Natural killer cell (primary cell): ENCODE measurements at regions not wholly inside any gene's neighbourhood (a gene's known extent, or its start where the extent isn't known, plus 50 kb on each side); places are given as distances from the start of the nearest gene placed in this dataset.

Experiments used
- ATAC-seq, 3 donors: fragments of 150-1000 bp in 2 of 3; fragments of 200-7000 bp in 1 of 3; cut with Tn5 transposase; 1 replicate in 1 of 3; 2 replicates in 2 of 3; pipeline ENCODE4 v1.10.0; 2021; ENCODE audit warnings: mild to moderate bottlenecking in 2 of 3, moderate library complexity in 2 of 3
- DNase-seq, 2 donors: peaks; one replicate each; pipeline versions ENCODE4 v3.0.0 to v3.0.0-alpha.2; 2013 to 2021; ENCODE audit warnings: mixed read lengths in 1 of 2
- H3K27ac ChIP-seq: one replicate; pipeline ENCODE4 v1.5.1; 2013; ENCODE audit warnings: mild to moderate bottlenecking, low read length
- H3K27me3 ChIP-seq: one replicate; pipeline ENCODE4 v1.6.1; 2013; ENCODE audit warnings: low read length; ENCODE audit not compliant: control insufficient read depth, insufficient read depth
- H3K36me3 ChIP-seq: one replicate; pipeline ENCODE4 v1.6.1; 2013; ENCODE audit warnings: low read length; ENCODE audit not compliant: control insufficient read depth, insufficient read depth
- H3K4me1 ChIP-seq: one replicate; pipeline ENCODE4 v1.6.1; 2013; ENCODE audit warnings: low read length; ENCODE audit not compliant: control insufficient read depth, insufficient read depth
- H3K4me3 ChIP-seq: one replicate; pipeline ENCODE4 v1.5.1; 2013; ENCODE audit warnings: low read length
- H3K9me3 ChIP-seq: one replicate; pipeline ENCODE4 v1.6.1; 2013; ENCODE audit warnings: low read length; ENCODE audit not compliant: control insufficient read depth, insufficient read depth
- H3K27ac Mint-ChIP-seq, 2 donors: one replicate each; pipeline ENCODE4 v1.8.0; 2022; ENCODE audit warnings: mild to moderate bottlenecking in 2 of 2, mixed read lengths in 2 of 2, moderate library complexity in 1 of 2
- H3K27me3 Mint-ChIP-seq, 2 donors: one replicate each; pipeline ENCODE4 v1.8.0; 2022; ENCODE audit warnings: low read depth in 2 of 2, mixed read lengths in 2 of 2
- H3K36me3 Mint-ChIP-seq: one replicate; pipeline ENCODE4 v1.8.0; 2022; ENCODE audit warnings: mixed read lengths
- H3K4me1 Mint-ChIP-seq, 2 donors: one replicate each; pipeline ENCODE4 v1.8.0; 2022; ENCODE audit warnings: mixed read lengths in 2 of 2
- H3K4me3 Mint-ChIP-seq: one replicate; pipeline ENCODE4 v1.8.0; 2022; ENCODE audit warnings: mild to moderate bottlenecking, moderate library complexity, mixed read lengths
- H3K9me3 Mint-ChIP-seq, 2 donors: one replicate each; pipeline ENCODE4 v1.8.0; 2022; ENCODE audit warnings: mixed read lengths in 2 of 2
- CTCF ChIP-seq: fragments of 200-600 bp; IDR thresholded peaks from one replicate; pipeline ENCODE4 v1.8.0; 2022; ENCODE audit warnings: antibody characterized with exemption
- whole genome bisulfite sequencing: methylation state at CpG from one replicate; pipeline ENCODE4 v1.1.7; 2013; ENCODE audit warnings: missing lambda C conversion rate; ENCODE audit not compliant: insufficient coverage; 5-methylcytosine and 5-hydroxymethylcytosine counted together
- intact Hi-C: fragments of 100-400 bp; cut with micrococcal nuclease; formaldehyde crosslinking; loops from one replicate; pipeline ENCODE4 v1.14.2; 2022

- Histone ChIP-seq H3K4me1 (no peaks in the 10 kb centered on the region), H3K27me3 (no peaks in the 10 kb centered on the region), H3K9me3 (no peaks in the 10 kb centered on the region), H3K36me3 (no peaks in the 10 kb centered on the region), H3K4me3 (no peak overlapping the region), H3K27ac (no peak overlapping the region)
- Mint-ChIP-seq H3K4me1 (peaks cover 0 to 5% of the 10 kb centered on the region in 2 donors), H3K9me3 (peaks cover 0 to 4% of the 10 kb centered on the region in 2 donors), H3K27me3 (no peaks in the 10 kb centered on the region), H3K4me3 (no peak overlapping the region), H3K36me3 (no peaks in the 10 kb centered on the region), H3K27ac (no peak overlapping the region)
- ATAC-seq (no peak), DNase-seq (no peak)
- 85% methylated on average over 10 of the region's 10 CpGs for WGBS
- intact Hi-C loops, result no loop called here
- TF ChIP-seq CTCF, result no peak
Measured at GRCh38 chr1:187074445-187075048, 245.8 kb downstream of the PLA2G4A start.

GRCh38 chr1:187076922-187077321 lies 248.2 kb downstream of the PLA2G4A start:
- Mint-ChIP-seq H3K4me3 (no peak overlapping the region), H3K9me3 (peaks cover 0 to 4% of the 10 kb centered on the region in 2 donors), H3K36me3 (no peaks in the 10 kb centered on the region), H3K27ac (no peak overlapping the region), H3K27me3 (no peaks in the 10 kb centered on the region), H3K4me1 (peaks cover 0 to 5% of the 10 kb centered on the region in 2 donors)
- Histone ChIP-seq H3K27ac (no peak overlapping the region), H3K36me3 (no peaks in the 10 kb centered on the region), H3K4me3 (no peak overlapping the region), H3K9me3 (no peaks in the 10 kb centered on the region), H3K27me3 (no peaks in the 10 kb centered on the region), H3K4me1 (no peaks in the 10 kb centered on the region)
- ATAC-seq, result no peak
- DNase-seq, result no peak
- intact Hi-C loops, result no loop called here
- TF ChIP-seq CTCF, result no peak
- WGBS, result no CpG with 5 or more reads among the region's 2 CpGs

- H3K27me3 ChIP-seq, result no peaks in the 10 kb centered on the region
- H3K36me3 Mint-ChIP-seq, result no peaks in the 10 kb centered on the region
- WGBS, result 83% methylated on average over 3 of the region's 3 CpGs
- H3K27ac ChIP-seq, result no peak overlapping the region
- H3K27ac Mint-ChIP-seq, result no peak overlapping the region
- intact Hi-C loops, result no loop called here
- no peak overlapping the region for H3K4me3 ChIP-seq
- H3K36me3 ChIP-seq, result no peaks in the 10 kb centered on the region
- no peaks in the 10 kb centered on the region for H3K9me3 ChIP-seq
- H3K4me3 Mint-ChIP-seq, result no peak overlapping the region
- H3K27me3 Mint-ChIP-seq, result no peaks in the 10 kb centered on the region
- no peak for ATAC-seq
- peaks cover 0 to 7% of the 10 kb centered on the region in 2 donors for H3K9me3 Mint-ChIP-seq
- no peak for TF ChIP-seq CTCF
- no peak for DNase-seq
- H3K4me1 ChIP-seq, result no peaks in the 10 kb centered on the region
- no peaks in the 10 kb centered on the region for H3K4me1 Mint-ChIP-seq
Measured at GRCh38 chr1:187078321-187078720, 249.6 kb downstream of the PLA2G4A start.

- Mint-ChIP-seq H3K27ac (no peak overlapping the region), H3K27me3 (no peaks in the 10 kb centered on the region), H3K4me1 (no peaks in the 10 kb centered on the region), H3K4me3 (no peak overlapping the region), H3K9me3 (peaks cover 0 to 7% of the 10 kb centered on the region in 2 donors), H3K36me3 (no peaks in the 10 kb centered on the region)
- no peak for DNase-seq
- Histone ChIP-seq H3K27ac (no peak overlapping the region), H3K27me3 (no peaks in the 10 kb centered on the region), H3K9me3 (no peaks in the 10 kb centered on the region), H3K4me1 (no peaks in the 10 kb centered on the region), H3K4me3 (no peak overlapping the region), H3K36me3 (no peaks in the 10 kb centered on the region)
- no peak for TF ChIP-seq CTCF
- ATAC-seq, result no peak
- WGBS, result 94% methylated on average over 1 of the region's 2 CpGs
- intact Hi-C loops, result no loop called here
Measured at GRCh38 chr1:187078916-187079315, 250.2 kb downstream of the PLA2G4A start.
